Neural progenitor cell (in vitro differentiated cells): ENCODE measurements at regions not wholly inside any gene's neighbourhood (a gene's known extent, or its start where the extent isn't known, plus 50 kb on each side); places are given as distances from the start of the nearest gene placed in this dataset.

Source experiments
- EZH2 ChIP-seq: fragments of 200-600 bp; sonication (generic); IDR thresholded peaks from 2 replicates; pipeline ENCODE4 v1.6.1; 2017; ENCODE audit warnings: antibody characterized with exemption, mild to moderate bottlenecking, moderate library complexity
- TF ChIP-seq, protein P1 (sequence below): fragments of 200-600 bp; sonication (generic); IDR thresholded peaks from 2 replicates; pipeline ENCODE4 v1.5.1; 2017; ENCODE audit warnings: antibody characterized with exemption, mild to moderate bottlenecking

- TF ChIP-seq, protein P1, sequence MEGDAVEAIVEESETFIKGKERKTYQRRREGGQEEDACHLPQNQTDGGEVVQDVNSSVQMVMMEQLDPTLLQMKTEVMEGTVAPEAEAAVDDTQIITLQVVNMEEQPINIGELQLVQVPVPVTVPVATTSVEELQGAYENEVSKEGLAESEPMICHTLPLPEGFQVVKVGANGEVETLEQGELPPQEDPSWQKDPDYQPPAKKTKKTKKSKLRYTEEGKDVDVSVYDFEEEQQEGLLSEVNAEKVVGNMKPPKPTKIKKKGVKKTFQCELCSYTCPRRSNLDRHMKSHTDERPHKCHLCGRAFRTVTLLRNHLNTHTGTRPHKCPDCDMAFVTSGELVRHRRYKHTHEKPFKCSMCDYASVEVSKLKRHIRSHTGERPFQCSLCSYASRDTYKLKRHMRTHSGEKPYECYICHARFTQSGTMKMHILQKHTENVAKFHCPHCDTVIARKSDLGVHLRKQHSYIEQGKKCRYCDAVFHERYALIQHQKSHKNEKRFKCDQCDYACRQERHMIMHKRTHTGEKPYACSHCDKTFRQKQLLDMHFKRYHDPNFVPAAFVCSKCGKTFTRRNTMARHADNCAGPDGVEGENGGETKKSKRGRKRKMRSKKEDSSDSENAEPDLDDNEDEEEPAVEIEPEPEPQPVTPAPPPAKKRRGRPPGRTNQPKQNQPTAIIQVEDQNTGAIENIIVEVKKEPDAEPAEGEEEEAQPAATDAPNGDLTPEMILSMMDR: no peak
- TF ChIP-seq EZH2: no peak
Measured at GRCh38 chr21:35980821-35981220, 79.5 kb downstream of the SETD4 start.
